Ishikawa (cell line): ENCODE measurements at regions not wholly inside any gene's neighbourhood (a gene's known extent, or its start where the extent isn't known, plus 50 kb on each side); places are given as distances from the start of the nearest gene placed in this dataset.

ENCODE experiments used
- RAD21 ChIP-seq: IDR thresholded peaks from 2 replicates; pipeline ENCODE4 v1.6.1; 2012; ENCODE audit warnings: low read depth
- TAF1 ChIP-seq: IDR thresholded peaks from 2 replicates; pipeline ENCODE4 v1.6.1; 2012; ENCODE audit warnings: low read depth, mild to moderate bottlenecking
- YY1 ChIP-seq: IDR thresholded peaks from 2 replicates; pipeline ENCODE4 v1.6.1; 2012; ENCODE audit warnings: low read depth

DNA sequence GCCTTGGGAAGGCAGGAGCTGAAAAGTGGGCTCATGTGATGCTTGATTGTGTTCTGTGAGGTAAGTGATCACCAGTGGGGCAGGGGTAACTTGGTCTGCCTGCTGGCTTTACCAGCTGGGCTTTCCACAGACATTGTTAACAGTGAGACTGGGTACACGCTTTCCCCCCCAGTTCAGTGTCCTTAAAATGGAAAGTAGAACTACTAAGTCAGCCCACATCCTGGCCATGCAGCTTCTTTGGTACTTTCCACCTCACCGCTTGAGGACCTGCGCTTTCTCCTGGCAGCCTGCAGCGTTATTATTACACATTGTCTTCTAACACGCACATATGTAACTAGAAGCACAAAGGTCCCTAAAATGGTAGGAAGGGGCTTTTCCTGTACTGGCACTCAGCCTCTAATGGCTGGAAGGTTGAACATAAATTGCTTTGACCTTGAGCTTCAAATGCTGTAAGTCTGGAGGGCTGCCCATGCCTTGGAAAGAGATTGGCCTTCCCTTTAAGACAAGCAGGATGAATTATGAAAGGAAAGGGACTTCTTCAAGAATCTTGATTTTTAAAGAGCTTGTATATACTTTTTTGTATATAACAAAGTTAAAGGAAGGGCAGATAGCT lies 216.1 kb upstream of the ROPN1 start:
- no peak for TF ChIP-seq RAD21
- no peak for TF ChIP-seq TAF1
- no peak for TF ChIP-seq YY1
